Fibroblast of skin of abdomen (primary cell): ENCODE measurements at regions not wholly inside any gene's neighbourhood (a gene's known extent, or its start where the extent isn't known, plus 50 kb on each side); places are given as distances from the start of the nearest gene placed in this dataset.
A peak's percentile ranks its signal among the peaks of the same experiment; 100 is the strongest.

Experiments
- DNase-seq: peaks from one replicate; pipeline ENCODE4 v3.0.0-alpha.2; 2013

DNA sequence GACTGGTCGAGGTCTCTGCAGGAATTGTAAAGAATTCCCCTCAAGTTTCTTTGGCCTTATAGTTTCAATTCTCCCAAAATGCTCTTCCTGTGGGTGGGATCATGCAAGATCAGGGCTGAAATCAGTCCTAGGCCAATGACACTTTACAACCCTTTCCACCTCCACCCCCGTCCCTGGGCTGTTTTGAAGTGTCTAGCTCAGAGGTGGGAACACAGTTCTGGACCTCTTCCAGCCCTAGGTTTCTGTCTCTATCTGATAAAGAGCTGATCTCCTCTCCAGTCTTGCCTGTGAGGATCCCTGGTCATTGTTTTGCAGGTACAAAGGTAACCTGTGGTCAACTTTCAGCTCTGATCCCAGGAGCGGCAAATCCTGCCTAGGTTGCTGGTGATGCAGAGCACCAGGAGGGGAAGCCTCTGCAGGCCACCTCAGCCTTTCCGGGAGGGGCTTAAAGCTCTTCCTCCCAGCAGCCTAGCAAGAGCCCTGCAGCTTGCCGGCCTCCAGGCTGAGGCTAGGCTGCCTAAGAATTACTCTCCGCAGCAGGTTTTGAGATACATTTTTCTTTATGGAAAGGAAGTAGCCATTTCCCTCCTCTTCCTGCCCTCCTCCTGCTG is 69.8 kb upstream of the WIPF1 start:
- DNase-seq, result no peak

DNA sequence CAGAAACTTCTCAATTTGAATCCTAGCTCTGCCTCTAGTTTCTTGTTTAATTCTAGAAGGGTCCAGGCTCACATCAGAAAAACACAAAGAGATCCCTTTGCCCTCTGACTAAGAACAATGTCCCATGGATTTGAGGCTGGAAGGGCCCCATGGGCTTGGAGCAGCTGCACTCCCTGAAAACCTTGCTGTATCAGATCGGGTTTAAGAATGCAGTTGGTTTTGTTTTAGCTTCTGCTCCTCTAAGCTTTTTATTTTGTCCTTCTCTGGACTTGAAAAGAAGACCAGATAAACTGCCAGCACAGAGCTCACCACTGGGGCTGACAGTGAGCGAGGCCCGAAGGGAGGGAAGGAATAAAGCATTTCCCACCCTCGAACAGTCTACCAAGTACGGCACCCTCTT is 69.2 kb upstream of the WIPF1 start:
- DNase-seq, result no peak

DNA sequence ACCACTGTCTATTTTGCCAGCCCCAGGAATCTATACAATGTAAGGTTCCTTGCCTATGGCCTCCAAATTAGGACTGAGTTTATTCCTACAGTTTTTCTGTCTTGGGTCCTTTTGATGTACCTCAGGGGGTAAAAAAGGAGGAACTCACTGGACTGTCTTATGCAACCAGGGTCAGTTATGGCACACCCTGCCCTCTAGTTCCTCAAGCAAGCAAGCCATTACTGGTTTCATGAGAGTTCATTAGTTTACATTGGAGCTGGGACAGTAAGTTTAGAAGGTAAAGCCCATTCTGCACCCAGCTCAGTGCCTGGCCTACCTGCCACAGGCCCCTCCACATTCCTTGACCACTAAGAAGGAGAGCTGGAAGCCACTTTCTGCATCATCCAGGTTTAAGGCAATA is 68.7 kb upstream of the WIPF1 start:
- DNase-seq, result no peak

DNA sequence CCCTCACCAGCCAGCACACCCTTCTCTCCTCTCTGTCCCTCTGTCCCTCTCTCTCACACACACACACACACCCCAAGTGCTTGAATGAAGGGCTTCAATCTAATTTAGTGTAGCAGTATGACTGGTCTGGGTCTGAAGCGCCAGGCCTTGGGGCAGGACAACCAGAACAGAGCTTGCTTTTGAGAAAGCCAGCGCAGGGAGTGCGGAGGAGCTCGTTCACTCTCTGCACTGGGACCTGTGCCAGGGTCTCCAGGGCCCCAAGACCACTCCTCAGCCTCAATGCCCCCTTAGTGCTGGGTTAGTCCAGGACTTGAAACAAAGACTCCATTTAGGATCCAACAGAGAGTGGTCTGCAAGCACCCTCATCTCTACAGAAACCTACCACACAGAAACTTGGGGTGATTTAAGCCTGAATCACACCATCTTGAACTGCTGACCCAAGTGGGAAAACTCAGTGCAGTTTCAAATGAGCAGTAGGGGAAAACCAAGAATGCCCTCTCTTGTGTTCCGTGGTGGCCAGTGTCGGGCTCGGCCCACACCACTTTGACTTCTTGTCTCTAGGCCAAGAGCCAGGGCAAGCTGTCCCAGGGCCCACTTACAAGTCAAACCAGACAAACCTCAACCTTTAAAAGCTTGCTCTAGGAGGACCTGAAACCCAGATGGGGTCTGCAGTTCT is 66.6 kb upstream of the WIPF1 start:
- no peak for DNase-seq

GRCh38 chr2:174663550-174663949 is 65.9 kb upstream of the WIPF1 start:
- peak; percentile 93 for DNase-seq

GRCh38 chr2:174662859-174663258 is 65.3 kb upstream of the WIPF1 start:
- DNase-seq, result no peak

- DNase-seq, result peak; percentile 89
These were observed 64.9 kb upstream of the WIPF1 start for GRCh38 chr2:174662459-174662858.

DNA sequence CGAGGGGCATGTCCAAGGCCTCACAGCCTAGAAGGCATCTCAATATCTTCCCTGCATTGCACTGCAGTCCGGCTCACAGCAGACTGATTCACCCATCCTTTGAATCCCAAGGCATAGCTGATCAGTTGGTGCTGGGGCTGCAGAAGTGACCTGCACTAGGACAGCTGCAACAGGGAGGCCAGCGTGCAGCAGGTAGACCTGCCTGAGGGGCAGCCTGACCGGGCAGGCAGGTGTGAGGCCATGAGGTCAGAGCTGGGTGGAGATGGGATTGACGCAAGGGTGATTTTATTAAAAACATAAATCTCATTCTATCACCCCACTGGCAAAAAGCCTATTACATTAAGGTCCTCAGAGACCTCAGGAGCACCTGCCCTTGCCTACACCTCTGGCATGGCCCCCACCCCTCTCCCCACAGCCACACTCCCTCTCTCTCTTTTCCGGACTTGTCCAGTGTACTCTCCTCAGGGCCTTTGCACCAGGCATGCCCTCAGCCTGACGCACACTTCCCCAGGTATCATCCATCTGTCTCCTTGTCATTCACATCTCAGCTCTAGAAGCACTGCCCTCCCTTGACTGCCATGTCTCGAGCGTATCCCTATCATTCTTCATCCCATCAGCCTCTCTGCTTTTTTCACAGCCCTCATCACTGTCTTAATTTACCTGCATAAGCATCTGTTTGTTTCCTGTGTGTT is 63.5 kb upstream of the WIPF1 start:
- DNase-seq, result no peak

GRCh38 chr2:174659069-174659900 is 61.7 kb upstream of the WIPF1 start:
- no peak for DNase-seq

DNA sequence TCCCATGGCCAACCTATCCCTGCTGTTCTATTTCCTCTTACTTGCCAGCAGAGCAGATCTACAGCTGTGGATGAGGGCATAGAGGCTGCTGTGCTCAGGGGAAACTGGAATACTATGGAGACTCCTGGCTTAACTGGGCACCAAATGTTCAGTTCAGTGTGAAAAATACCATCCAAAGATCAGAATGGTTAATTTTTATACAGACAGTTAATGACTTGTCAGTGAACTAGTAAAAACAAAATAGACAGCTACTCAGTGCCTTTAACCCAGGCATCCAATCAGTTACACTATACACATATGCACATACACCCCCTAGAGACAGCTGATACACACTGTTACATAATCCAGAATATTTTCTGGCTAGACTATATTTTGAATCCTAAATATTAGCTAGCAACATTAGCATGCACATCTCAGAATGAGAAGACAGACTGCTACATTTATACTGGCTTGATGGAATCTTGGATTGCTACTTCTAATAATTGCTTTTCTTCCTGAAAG is 59.1 kb upstream of the WIPF1 start:
- no peak for DNase-seq

DNA sequence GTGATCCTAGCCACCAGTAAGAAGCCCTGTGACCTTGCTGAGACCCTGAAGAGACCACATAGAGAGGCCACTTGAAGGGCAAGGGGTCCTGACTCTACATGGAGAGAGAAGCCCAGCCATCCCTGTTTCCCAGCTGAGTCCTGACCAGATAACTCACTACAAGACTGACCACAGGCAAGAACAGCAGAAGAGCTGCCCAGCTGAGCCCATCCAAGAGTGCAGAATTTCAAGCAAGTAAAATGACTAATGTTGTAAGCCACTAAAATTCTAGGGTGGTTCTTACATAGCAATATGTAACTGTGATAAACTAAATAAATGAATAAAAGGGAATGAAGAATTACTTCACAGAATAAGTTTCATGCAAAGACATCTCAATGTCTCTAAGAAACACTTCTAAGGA is 58.4 kb upstream of the WIPF1 start:
- DNase-seq, result no peak

DNA sequence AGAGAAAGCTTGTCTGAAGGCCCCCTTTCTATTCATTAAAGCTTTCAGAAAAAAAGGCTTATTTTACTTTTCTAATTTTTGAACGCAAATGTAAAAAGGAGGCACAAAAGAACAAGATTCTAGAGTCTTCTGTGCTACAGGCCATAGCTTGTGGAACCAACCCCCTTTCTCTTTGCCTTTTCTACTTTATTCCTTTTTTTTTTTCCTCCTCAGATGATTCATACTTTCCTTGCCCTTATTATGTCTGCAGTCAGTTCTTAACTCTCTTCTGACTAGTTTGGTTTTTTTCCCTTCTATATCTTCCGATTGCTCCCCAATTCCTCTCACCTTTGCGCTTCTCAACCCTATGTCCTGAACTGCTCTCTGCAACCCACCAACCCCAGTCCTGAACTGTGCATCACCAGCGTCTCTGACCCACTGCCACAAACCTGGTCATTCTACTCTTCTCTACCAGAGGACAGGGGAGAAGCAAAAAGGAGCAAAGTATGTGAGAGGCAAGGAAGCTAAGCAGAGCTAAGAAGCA is 56.9 kb upstream of the WIPF1 start:
- peak; percentile 41 for DNase-seq

DNA sequence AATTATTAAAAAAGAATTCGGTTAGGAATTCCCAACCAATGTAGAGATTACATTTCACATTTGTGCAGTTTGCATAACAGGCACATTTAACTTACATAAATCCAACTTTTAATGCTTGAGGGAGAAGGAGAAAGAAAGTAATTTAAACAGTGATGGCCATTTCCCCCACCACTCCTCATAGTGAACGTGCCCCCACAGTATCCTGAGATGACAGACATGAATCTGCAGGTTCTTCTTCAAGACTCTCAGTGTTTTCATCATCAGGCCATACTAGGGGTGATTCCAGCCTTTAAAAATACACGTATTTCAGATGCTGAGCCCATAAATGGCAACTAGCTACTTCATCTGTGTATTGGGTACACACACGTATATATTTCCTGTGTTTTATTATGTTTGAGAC is 51.3 kb upstream of the WIPF1 start:
- DNase-seq, result no peak
